ENCODE measurements at regions not wholly inside any gene's neighbourhood (a gene's known extent, or its start where the extent isn't known, plus 50 kb on each side); places are given as distances from the start of the nearest gene placed in this dataset.
"Not testable (repeated sequence)": the region's sequence is repeated elsewhere in the genome, so short reads cannot be mapped to it uniquely, and the experiment has no call there.

- TF ChIP-seq POLR2A (IDR thresholded peaks at IDR 0.05) (no peak), POLR2AphosphoS5 (IDR thresholded peaks at IDR 0.05) (no peak)
- intact Hi-C loops (cut with DNase I): no loop called here
- 93 to 97% methylated on average over 1 of the region's 1 CpG for WGBS, 2 donors
- no peak overlapping the region for H3K4me3 ChIP-seq
- no peak overlapping the region for H3K27ac ChIP-seq
- no peaks in the 10 kb centered on the region for H3K9me3 ChIP-seq
- H3K27me3 ChIP-seq: no peaks in the 10 kb centered on the region
- no peak for DNase-seq
- H3K4me1 ChIP-seq: no peaks in the 10 kb centered on the region
- no peaks in the 10 kb centered on the region for H3K36me3 ChIP-seq
Observed at GRCh38 chr3:177388209-177388608, 190.9 kb upstream of the TBL1XR1 start.

GRCh38 chr3:177394231-177395024, 197.1 kb upstream of the TBL1XR1 start:
- intact Hi-C loops (cut with DNase I); H3K4me3 ChIP-seq; H3K9me3 ChIP-seq; DNase-seq; H3K4me1 ChIP-seq; H3K27me3 ChIP-seq; H3K27ac ChIP-seq; H3K36me3 ChIP-seq: not testable (repeated sequence)
- 41 to 75% methylated on average over 24 to 32 of the region's 33 CpGs for whole genome bisulfite sequencing, 2 donors

GRCh38 chr3:177396733-177397132, 199.5 kb upstream of the TBL1XR1 start:
- Histone ChIP-seq H3K4me1 (no peaks in the 10 kb centered on the region), H3K9me3 (no peaks in the 10 kb centered on the region), H3K27ac (no peak overlapping the region), H3K27me3 (no peaks in the 10 kb centered on the region), H3K36me3 (no peaks in the 10 kb centered on the region), H3K4me3 (no peak overlapping the region)
- TF ChIP-seq EP300 (IDR thresholded peaks at IDR 0.05): no peak
- TF ChIP-seq POLR2A (IDR thresholded peaks at IDR 0.05): no peak
- 19 to 57% methylated on average over 4 of the region's 4 CpGs for WGBS, 2 donors
- no peak for DNase-seq
- intact Hi-C loops (cut with DNase I): no loop called here

GRCh38 chr3:177401375-177401774, 204.1 kb upstream of the TBL1XR1 start:
- Histone ChIP-seq H3K27ac (no peak overlapping the region), H3K4me3 (no peak overlapping the region), H3K9me3 (no peaks in the 10 kb centered on the region), H3K27me3 (no peaks in the 10 kb centered on the region), H3K4me1 (no peaks in the 10 kb centered on the region), H3K36me3 (no peaks in the 10 kb centered on the region)
- no peak for TF ChIP-seq POLR2A (IDR thresholded peaks at IDR 0.05)
- no peak for DNase-seq
- 96 to 99% methylated on average over 1 of the region's 1 CpG for WGBS, 2 donors
- intact Hi-C loops (cut with DNase I): no loop called here

- TF ChIP-seq EP300 (IDR thresholded peaks at IDR 0.05): no peak
- TF ChIP-seq POLR2A (IDR thresholded peaks at IDR 0.05): no peak
- Histone ChIP-seq H3K4me3 (no peak overlapping the region), H3K9me3 (no peaks in the 10 kb centered on the region), H3K36me3 (no peaks in the 10 kb centered on the region), H3K27me3 (no peaks in the 10 kb centered on the region), H3K27ac (no peak overlapping the region), H3K4me1 (no peaks in the 10 kb centered on the region)
- no peak for DNase-seq
- intact Hi-C loops (cut with DNase I): no loop called here
- WGBS, 2 donors: 91 to 92% methylated on average over 3 of the region's 3 CpGs
Observed at GRCh38 chr3:177402533-177402932, 205.3 kb upstream of the TBL1XR1 start.

- Histone ChIP-seq H3K4me3 (no peak overlapping the region), H3K9me3 (no peaks in the 10 kb centered on the region), H3K27me3 (no peaks in the 10 kb centered on the region), H3K36me3 (no peaks in the 10 kb centered on the region), H3K27ac (no peak overlapping the region), H3K4me1 (no peaks in the 10 kb centered on the region)
- DNase-seq: no peak
- whole genome bisulfite sequencing, 2 donors: 89 to 90% methylated on average over 3 of the region's 3 CpGs
- intact Hi-C loops (cut with DNase I): no loop called here
- TF ChIP-seq EP300 (IDR thresholded peaks at IDR 0.05) (no peak), POLR2A (IDR thresholded peaks at IDR 0.05) (no peak), CTCF (IDR thresholded peaks at IDR 0.05) (no peak), POLR2AphosphoS5 (IDR thresholded peaks at IDR 0.05) (no peak)
Observed at GRCh38 chr3:177405191-177405672, 207.9 kb upstream of the TBL1XR1 start.

- H3K9me3 ChIP-seq: no peaks in the 10 kb centered on the region
- TF ChIP-seq CTCF (IDR thresholded peaks at IDR 0.05) (no peak), EP300 (IDR thresholded peaks at IDR 0.05) (no peak)
- no peak overlapping the region for H3K27ac ChIP-seq
- WGBS, 2 donors: 13 to 27% methylated on average over 4 of the region's 4 CpGs
- no peaks in the 10 kb centered on the region for H3K36me3 ChIP-seq
- intact Hi-C loops (cut with DNase I): no loop called here
- no peaks in the 10 kb centered on the region for H3K27me3 ChIP-seq
- no peaks in the 10 kb centered on the region for H3K4me1 ChIP-seq
- no peak overlapping the region for H3K4me3 ChIP-seq
- DNase-seq: no peak
Observed at GRCh38 chr3:177410730-177411129, 213.4 kb upstream of the TBL1XR1 start.
